K562 (cell line): ENCODE measurements at regions not wholly inside any gene's neighbourhood (a gene's known extent, or its start where the extent isn't known, plus 50 kb on each side); places are given as distances from the start of the nearest gene placed in this dataset.

Experiments
- ATAC-seq: fragments of 200-7000 bp; cut with Tn5 transposase; 3 replicates; pipeline ENCODE4 v1.9.1; 2020; ENCODE audit warnings: moderate library complexity
- BruUV-seq: library from RNA; stranded (reverse); fragments of 400-500 nt; replicated peaks from 2 replicates; lab custom pipeline; 2021; lab: Mats Ljungman, UMichigan
- CTCF ChIA-PET: fragments of 300-600 bp; formaldehyde crosslinking; extraction: SDS; loops from one replicate; lab custom pipeline; 2021; ENCODE audit warnings: low intra/inter-chr PET ratio; lab: Yijun Ruan, JAX
- POLR2A ChIA-PET: fragments of 300-600, 350-650 bp; sonication (Branson Sonifier 250); formaldehyde crosslinking; extraction: SDS; loops from one replicate; lab custom pipeline; 2021; ENCODE audit warnings: antibody characterized with exemption, inconsistent platforms; lab: Yijun Ruan, JAX
- DNase-seq, 4 experiments: peaks; one replicate each; pipeline versions ENCODE4 v3.0.0 to v3.0.0-alpha.2; 2011 to 2018; ENCODE audit warnings: low spot score in 3 of 4, mixed read lengths in 3 of 4; ENCODE audit errors: extremely low read depth in 1 of 4
- FAIRE-seq: peaks from 2 replicates; lab custom pipeline; 2011; peaks lifted over from hg19 to GRCh38; lab: Jason Lieb, UNC
- H2AFZ ChIP-seq: 2 replicates; pipeline ENCODE4 v1.6.0; 2011; ENCODE audit warnings: low read depth, low read length, control low read depth, inconsistent platforms
- H3K27ac ChIP-seq: fragments of 200-600 bp; 3 replicates; pipeline ENCODE4 v1.8.0; 2011; ENCODE audit warnings: low read depth, mild to moderate bottlenecking, control low read depth, inconsistent platforms, low read length, moderate library complexity, mixed read lengths; ENCODE audit errors: extremely low read depth
- H3K27me3 ChIP-seq, 2 experiments: fragments of 300-600 bp in 1 of 2; 2 replicates in 1 of 2; 3 replicates in 1 of 2; pipeline versions ENCODE4 v1.6.0 to v1.8.0; 2011; ENCODE audit warnings: inconsistent platforms in 2 of 2, low read length in 2 of 2, mild to moderate bottlenecking in 1 of 2, mixed read lengths in 1 of 2, moderate library complexity in 1 of 2; ENCODE audit not compliant: control insufficient read depth in 2 of 2, insufficient read depth in 2 of 2
- H3K36me3 ChIP-seq: fragments of 300-600 bp; 3 replicates; pipeline ENCODE4 v1.8.0; 2011; ENCODE audit warnings: mild to moderate bottlenecking, low read length, inconsistent platforms; ENCODE audit not compliant: control insufficient read depth, insufficient read depth
- H3K4me1 ChIP-seq, 2 experiments: fragments of 200-600 bp in 1 of 2; replicated peaks in 1 of 2; 2 replicates in 1 of 2; 3 replicates in 1 of 2; pipeline versions ENCODE4 v1.5.1 to v1.8.0; 2011; ENCODE audit warnings: inconsistent platforms in 2 of 2, low read length in 2 of 2, mild to moderate bottlenecking in 1 of 2, mixed read lengths in 1 of 2, moderate library complexity in 1 of 2; ENCODE audit not compliant: control insufficient read depth in 2 of 2, insufficient read depth in 2 of 2
- H3K4me2 ChIP-seq: 2 replicates; pipeline ENCODE4 v1.6.1; 2011; ENCODE audit warnings: low read length, control low read depth, inconsistent platforms, mixed read lengths; ENCODE audit not compliant: insufficient read depth
- H3K4me3 ChIP-seq: fragments of 200-600 bp; sonication (generic), shearing (Covaris generic); 2 replicates; pipeline ENCODE4 v1.5.1; 2016; ENCODE audit warnings: control low read depth, inconsistent platforms
- H3K79me2 ChIP-seq: fragments of 200-600 bp; 3 replicates; pipeline ENCODE4 v1.8.0; 2011; ENCODE audit warnings: low read length, inconsistent platforms; ENCODE audit not compliant: control insufficient read depth, insufficient read depth
- H3K9ac ChIP-seq, 2 experiments: 2 replicates each; pipeline versions ENCODE4 v1.6.0 to v1.6.1; 2011; ENCODE audit warnings: low read depth in 2 of 2, low read length in 2 of 2, control low read depth in 1 of 2, inconsistent platforms in 1 of 2, mild to moderate bottlenecking in 1 of 2, mixed read lengths in 1 of 2; ENCODE audit not compliant: insufficient read depth in 1 of 2
- H3K9me1 ChIP-seq: one replicate; pipeline ENCODE4 v1.6.0; 2011; ENCODE audit warnings: inconsistent platforms, mild to moderate bottlenecking, low read length, moderate library complexity; ENCODE audit not compliant: control insufficient read depth, insufficient read depth
- H3K9me3 ChIP-seq: replicated peaks from 2 replicates; pipeline ENCODE4 v1.5.1; 2011; ENCODE audit warnings: low read depth, low read length, inconsistent platforms; ENCODE audit not compliant: control insufficient read depth, insufficient read depth
- H4K20me1 ChIP-seq: replicated peaks from 2 replicates; pipeline ENCODE4 v1.6.1; 2011; ENCODE audit warnings: low read length, inconsistent platforms, mixed read lengths; ENCODE audit not compliant: control insufficient read depth, insufficient read depth
- CCNT2 ChIP-seq: IDR thresholded peaks from 2 replicates; pipeline ENCODE4 v1.6.1; 2011; ENCODE audit warnings: borderline replicate concordance, low read depth, mild to moderate bottlenecking, moderate library complexity, mixed read lengths, low read length; ENCODE audit not compliant: insufficient read length; ENCODE audit errors: extremely low read depth
- ESRRA ChIP-seq: fragments of 450-650 bp; IDR thresholded peaks from 2 replicates; pipeline ENCODE4 v1.6.1; 2014; ENCODE audit warnings: low read depth, mild to moderate bottlenecking, moderate library complexity, borderline replicate concordance
- EZH2 ChIP-seq: IDR thresholded peaks from 2 replicates; pipeline ENCODE4 v1.6.1; 2012; ENCODE audit warnings: low read depth, mild to moderate bottlenecking, inconsistent platforms, low read length, borderline replicate concordance
- FIP1L1 ChIP-seq: fragments of 200-400 bp; formaldehyde crosslinking; IDR thresholded peaks from 2 replicates; pipeline ENCODE4 v1.6.1; 2018; ENCODE audit warnings: mild to moderate bottlenecking, low read depth, low read length; ENCODE audit not compliant: poor library complexity, severe bottlenecking
- FOXA3 ChIP-seq, 2 experiments: fragments of 450-650 bp in 1 of 2; sonication (generic) in 1 of 2; formaldehyde crosslinking; IDR thresholded peaks in 1 of 2; conservative IDR thresholded peaks in 1 of 2; 2 replicates each; pipeline versions ENCODE4 v1.4.0 to v1.8.0; 2020 to 2022; ENCODE audit warnings: mild to moderate bottlenecking in 2 of 2, missing genetic modification reagents in 1 of 2
- HMG20A ChIP-seq: fragments of 450-650 bp; formaldehyde crosslinking; conservative IDR thresholded peaks from 2 replicates; pipeline ENCODE4 v1.4.0; 2020; ENCODE audit warnings: mild to moderate bottlenecking, mixed read lengths
- IFI16 ChIP-seq: fragments of 250-450 bp; sonication (Bioruptor Pico); IDR thresholded peaks from 2 replicates; pipeline ENCODE4 v2.1.2; 2022; ENCODE audit warnings: mild to moderate bottlenecking, inconsistent platforms
- KDM5B ChIP-seq: fragments of 200-600 bp; sonication (generic); IDR thresholded peaks from 2 replicates; pipeline ENCODE4 v1.6.1; 2012; ENCODE audit warnings: low read depth, mild to moderate bottlenecking, moderate library complexity, low read length, control low read depth, inconsistent platforms; ENCODE audit not compliant: insufficient replicate concordance
- MBD2 ChIP-seq: sonication (generic); IDR thresholded peaks from 2 replicates; pipeline ENCODE4 v1.6.1; 2016; ENCODE audit warnings: low read depth, borderline replicate concordance
- NEUROD1 ChIP-seq: fragments of 150-350 bp; IDR thresholded peaks from 2 replicates; pipeline ENCODE4 v1.6.1; 2014; ENCODE audit warnings: borderline replicate concordance, low read length, low read depth; ENCODE audit not compliant: partially characterized antibody
- TGIF2 ChIP-seq: sonication (generic); formaldehyde crosslinking; IDR thresholded peaks from 2 replicates; pipeline ENCODE4 v1.8.1; 2022; ENCODE audit warnings: mild to moderate bottlenecking, missing genetic modification reagents, moderate library complexity
- ZBTB7A ChIP-seq: IDR thresholded peaks from 2 replicates; pipeline ENCODE4 v1.6.1; 2011; ENCODE audit warnings: low read depth, mild to moderate bottlenecking, low read length, moderate library complexity, borderline replicate concordance; ENCODE audit not compliant: control insufficient read depth
- ZC3H8 ChIP-seq: fragments of 450-650 bp; IDR thresholded peaks from 2 replicates; pipeline ENCODE4 v1.6.1; 2017
- ZNF12 ChIP-seq: sonication (generic); formaldehyde crosslinking; IDR thresholded peaks from 2 replicates; pipeline ENCODE4 v1.4.0; 2020; ENCODE audit warnings: mild to moderate bottlenecking, missing genetic modification reagents
- ZNF121 ChIP-seq: sonication (generic); formaldehyde crosslinking; conservative IDR thresholded peaks from 2 replicates; pipeline ENCODE4 v1.8.0; 2022; ENCODE audit warnings: missing genetic modification reagents
- ZNF644 ChIP-seq: fragments of 200-800 bp; sonication (Bioruptor generic); IDR thresholded peaks from 2 replicates; pipeline ENCODE4 v1.6.1; 2016; ENCODE audit warnings: low read depth, missing genetic modification characterization, missing compliant biosample characterization
- WGBS: fragments of 100-300 bp; shearing (Covaris generic); methylation state at CpG from one replicate; pipeline ENCODE4 v1.1.6; 2016; ENCODE audit warnings: low coverage, mixed read lengths; ENCODE audit not compliant: insufficient coverage; ENCODE audit errors: missing lambda C conversion rate; 5-methylcytosine and 5-hydroxymethylcytosine counted together
- in situ Hi-C: fragments of 300-500 bp; cut with MboI; formaldehyde crosslinking; loops from 4 replicates; pipeline ENCODE4 v1.15.0; 2018; ENCODE audit warnings: inconsistent platforms, mixed read lengths
- intact Hi-C: fragments of 100-400 bp; cut with micrococcal nuclease; formaldehyde crosslinking; loops from 2 replicates; pipeline ENCODE4 v1.14.2; 2022
- TF ChIP-seq, protein P1 (sequence below): sonication (generic); formaldehyde crosslinking; IDR thresholded peaks from 2 replicates; pipeline ENCODE4 v1.8.0; 2022; ENCODE audit warnings: mild to moderate bottlenecking, low read depth, missing genetic modification reagents
- TF ChIP-seq, protein P2 (sequence below): sonication (generic); formaldehyde crosslinking; IDR thresholded peaks from 2 replicates; pipeline ENCODE4 v1.8.0; 2022; ENCODE audit warnings: mild to moderate bottlenecking, missing genetic modification reagents

DNA sequence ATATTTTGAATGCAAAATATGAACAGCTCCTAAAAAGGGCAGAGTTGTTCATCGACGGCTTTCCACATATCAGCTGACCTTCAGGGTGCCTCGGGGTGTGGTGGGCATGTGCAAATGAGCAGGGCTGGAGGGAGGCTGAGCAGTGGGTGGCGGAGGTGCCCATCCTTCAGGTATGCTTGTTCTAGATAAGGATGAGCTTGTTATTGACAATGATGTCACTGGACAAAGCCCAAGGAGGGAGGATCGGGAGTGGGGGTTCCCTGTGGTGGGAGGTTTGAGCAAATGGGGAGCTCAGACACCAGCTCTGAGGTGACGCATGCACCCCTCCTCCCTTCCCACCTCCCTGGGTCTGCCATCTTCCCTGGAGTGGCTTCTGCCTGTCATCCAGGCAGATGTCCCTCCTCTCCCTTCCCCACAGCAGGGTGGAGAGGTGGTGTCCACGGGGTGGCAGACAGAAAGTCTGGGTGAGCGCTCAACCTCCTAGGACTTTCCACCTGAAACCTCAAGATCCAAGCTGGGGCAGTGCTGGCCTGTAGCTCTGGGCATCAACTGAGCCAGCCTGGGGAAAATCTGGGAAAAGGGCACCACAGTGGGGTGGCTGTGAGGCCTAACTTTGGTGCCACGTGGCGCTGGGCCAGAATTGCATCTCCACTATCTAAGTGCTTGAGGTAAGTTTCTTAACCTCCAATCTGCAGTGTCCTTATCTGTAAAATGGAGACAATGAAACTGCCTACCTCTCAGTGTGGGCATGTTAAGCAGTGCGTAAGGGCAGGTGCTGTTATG, 106.3 kb upstream of the THY1 start (continued):
- no peak for TF ChIP-seq FIP1L1
- no peak for TF ChIP-seq ZNF121 (CRISPR knock-in tag)
- no peak for TF ChIP-seq TGIF2
- TF ChIP-seq FOXA3 (CRISPR knock-in tag; conservative IDR thresholded peaks at IDR 0.05 in 1 of 2, IDR thresholded peaks at IDR 0.05 in 1 of 2), result no peak
- TF ChIP-seq, protein P1, sequence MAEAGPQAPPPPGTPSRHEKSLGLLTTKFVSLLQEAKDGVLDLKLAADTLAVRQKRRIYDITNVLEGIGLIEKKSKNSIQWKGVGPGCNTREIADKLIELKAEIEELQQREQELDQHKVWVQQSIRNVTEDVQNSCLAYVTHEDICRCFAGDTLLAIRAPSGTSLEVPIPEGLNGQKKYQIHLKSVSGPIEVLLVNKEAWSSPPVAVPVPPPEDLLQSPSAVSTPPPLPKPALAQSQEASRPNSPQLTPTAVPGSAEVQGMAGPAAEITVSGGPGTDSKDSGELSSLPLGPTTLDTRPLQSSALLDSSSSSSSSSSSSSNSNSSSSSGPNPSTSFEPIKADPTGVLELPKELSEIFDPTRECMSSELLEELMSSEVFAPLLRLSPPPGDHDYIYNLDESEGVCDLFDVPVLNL, result no peak

DNA sequence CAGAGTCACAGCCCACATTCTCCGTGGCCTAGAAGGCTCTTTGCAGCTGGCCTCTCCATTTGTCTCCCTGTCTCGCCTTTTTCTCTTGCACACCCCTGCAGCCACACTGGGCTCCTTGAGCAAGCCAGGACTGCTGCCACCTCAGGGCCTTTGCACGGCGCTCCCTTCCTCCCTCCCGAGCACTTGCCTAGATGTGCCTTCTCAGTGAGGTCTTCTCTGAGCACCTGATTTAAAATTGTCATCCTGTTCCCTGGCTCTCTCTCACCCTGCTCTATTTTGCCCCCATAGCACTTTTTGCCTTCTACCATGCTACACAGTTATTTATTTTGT, 102.9 kb upstream of the THY1 start:
- H3K27ac ChIP-seq, result no peak overlapping the region
- FAIRE-seq (no peak), ATAC-seq (no peak), DNase-seq (no peak)
- peaks cover 9% of the 10 kb centered on the region for H4K20me1 ChIP-seq
- no peak overlapping the region for H3K4me3 ChIP-seq
- no peaks in the 10 kb centered on the region for H3K79me2 ChIP-seq
- in situ Hi-C loops (no loop called here), intact Hi-C loops (no loop called here)
- no TSS peak for BruUV-seq
- no peaks in the 10 kb centered on the region for H3K9me1 ChIP-seq
- peaks cover 20 to 71% of the 10 kb centered on the region in 2 experiments for H3K27me3 ChIP-seq
- no peaks in the 10 kb centered on the region for H3K9me3 ChIP-seq
- TF ChIP-seq ZBTB7A, result no peak
- no peak for TF ChIP-seq ZNF644
- no peak for TF ChIP-seq ZNF12 (CRISPR knock-in tag)
- TF ChIP-seq NEUROD1, result no peak
- no peak for TF ChIP-seq IFI16
- no peak for TF ChIP-seq ZC3H8
- TF ChIP-seq EZH2, result no peak
- TF ChIP-seq HMG20A (CRISPR knock-in tag), result no peak
- TF ChIP-seq CCNT2, result no peak
- TF ChIP-seq ESRRA, result no peak
- TF ChIP-seq MBD2, result no peak
- no peak for TF ChIP-seq KDM5B
- TF ChIP-seq, protein P2, sequence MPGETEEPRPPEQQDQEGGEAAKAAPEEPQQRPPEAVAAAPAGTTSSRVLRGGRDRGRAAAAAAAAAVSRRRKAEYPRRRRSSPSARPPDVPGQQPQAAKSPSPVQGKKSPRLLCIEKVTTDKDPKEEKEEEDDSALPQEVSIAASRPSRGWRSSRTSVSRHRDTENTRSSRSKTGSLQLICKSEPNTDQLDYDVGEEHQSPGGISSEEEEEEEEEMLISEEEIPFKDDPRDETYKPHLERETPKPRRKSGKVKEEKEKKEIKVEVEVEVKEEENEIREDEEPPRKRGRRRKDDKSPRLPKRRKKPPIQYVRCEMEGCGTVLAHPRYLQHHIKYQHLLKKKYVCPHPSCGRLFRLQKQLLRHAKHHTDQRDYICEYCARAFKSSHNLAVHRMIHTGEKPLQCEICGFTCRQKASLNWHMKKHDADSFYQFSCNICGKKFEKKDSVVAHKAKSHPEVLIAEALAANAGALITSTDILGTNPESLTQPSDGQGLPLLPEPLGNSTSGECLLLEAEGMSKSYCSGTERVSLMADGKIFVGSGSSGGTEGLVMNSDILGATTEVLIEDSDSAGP (CRISPR knock-in tag), result no peak
- ChIA-PET CTCF (no interaction called here), POLR2A (no interaction called here)
- H3K4me1 ChIP-seq, result no peaks in the 10 kb centered on the region
- WGBS, result 6% methylated on average over 5 of the region's 5 CpGs
- H2AFZ ChIP-seq, result no peak overlapping the region
- no peak overlapping the region for H3K4me2 ChIP-seq
- H3K9ac ChIP-seq, result no peak overlapping the region
- no peaks in the 10 kb centered on the region for H3K36me3 ChIP-seq
